NCI-H128 (cell line): ENCODE measurements at regions not wholly inside any gene's neighbourhood (a gene's known extent, or its start where the extent isn't known, plus 50 kb on each side); places are given as distances from the start of the nearest gene placed in this dataset.
"Not testable (repeated sequence)": the region's sequence is repeated elsewhere in the genome, so short reads cannot be mapped to it uniquely, and the experiment has no call there.

Experiments
- DNase-seq: peaks from one replicate; lab custom pipeline; 2025; ENCODE audit not compliant: unreplicated experiment; lab: John Stamatoyannopoulos, UW

- DNase-seq: no peak
Measured at GRCh38 chr4:42205541-42205940, 53.1 kb upstream of the BEND4 start.

GRCh38 chr4:42216664-42217063, 64.2 kb upstream of the BEND4 start:
- no peak for DNase-seq

- no peak for DNase-seq
Measured at GRCh38 chr4:42225286-42225685, 72.8 kb upstream of the BEND4 start.

- DNase-seq: no peak
Measured at GRCh38 chr4:42234817-42235216, 82.4 kb upstream of the BEND4 start.

- no peak for DNase-seq
Measured at GRCh38 chr4:42235304-42236021, 83.0 kb upstream of the BEND4 start.

GRCh38 chr4:42237010-42237409, 84.6 kb upstream of the BEND4 start:
- DNase-seq: no peak

- no peak for DNase-seq
Measured at GRCh38 chr4:42237451-42237850, 85.0 kb upstream of the BEND4 start.

GRCh38 chr4:42248972-42249371, 96.5 kb upstream of the BEND4 start:
- no peak for DNase-seq

GRCh38 chr4:42252315-42252714, 99.9 kb upstream of the BEND4 start:
- DNase-seq: no peak

- not testable (repeated sequence) for DNase-seq
Measured at GRCh38 chr4:42257645-42258044, 105.2 kb upstream of the BEND4 start.

- no peak for DNase-seq
Measured at GRCh38 chr4:42262701-42263490, 110.4 kb upstream of the BEND4 start.

- no peak for DNase-seq
Measured at GRCh38 chr4:42265782-42266602, 113.5 kb upstream of the BEND4 start.

GRCh38 chr4:42267724-42268123, 115.3 kb upstream of the BEND4 start:
- no peak for DNase-seq

GRCh38 chr4:42268824-42269223, 116.4 kb upstream of the BEND4 start:
- no peak for DNase-seq

GRCh38 chr4:42271096-42271495, 118.6 kb upstream of the BEND4 start:
- no peak for DNase-seq

- no peak for DNase-seq
Measured at GRCh38 chr4:42277291-42277690, 120.0 kb upstream of the SHISA3 start.

GRCh38 chr4:42278709-42279324, 118.5 kb upstream of the SHISA3 start:
- no peak for DNase-seq

GRCh38 chr4:42280327-42281095, 116.8 kb upstream of the SHISA3 start:
- DNase-seq: no peak

- no peak for DNase-seq
Measured at GRCh38 chr4:42281324-42282020, 115.8 kb upstream of the SHISA3 start.
